Astrocyte (in vitro differentiated cells and primary cell): ENCODE measurements at regions not wholly inside any gene's neighbourhood (a gene's known extent, or its start where the extent isn't known, plus 50 kb on each side); places are given as distances from the start of the nearest gene placed in this dataset.

Experiments used
- EZH2 ChIP-seq: IDR thresholded peaks from 2 replicates; pipeline ENCODE4 v1.6.1; 2012; ENCODE audit warnings: mild to moderate bottlenecking, low read length, inconsistent platforms; ENCODE audit not compliant: insufficient read depth
- TF ChIP-seq, protein P1 (sequence below): IDR thresholded peaks from 2 replicates; pipeline ENCODE4 v1.5.1; 2011; ENCODE audit warnings: low read depth, mild to moderate bottlenecking, inconsistent platforms, low read length, moderate library complexity; ENCODE audit not compliant: insufficient read depth

- TF ChIP-seq, protein P1, sequence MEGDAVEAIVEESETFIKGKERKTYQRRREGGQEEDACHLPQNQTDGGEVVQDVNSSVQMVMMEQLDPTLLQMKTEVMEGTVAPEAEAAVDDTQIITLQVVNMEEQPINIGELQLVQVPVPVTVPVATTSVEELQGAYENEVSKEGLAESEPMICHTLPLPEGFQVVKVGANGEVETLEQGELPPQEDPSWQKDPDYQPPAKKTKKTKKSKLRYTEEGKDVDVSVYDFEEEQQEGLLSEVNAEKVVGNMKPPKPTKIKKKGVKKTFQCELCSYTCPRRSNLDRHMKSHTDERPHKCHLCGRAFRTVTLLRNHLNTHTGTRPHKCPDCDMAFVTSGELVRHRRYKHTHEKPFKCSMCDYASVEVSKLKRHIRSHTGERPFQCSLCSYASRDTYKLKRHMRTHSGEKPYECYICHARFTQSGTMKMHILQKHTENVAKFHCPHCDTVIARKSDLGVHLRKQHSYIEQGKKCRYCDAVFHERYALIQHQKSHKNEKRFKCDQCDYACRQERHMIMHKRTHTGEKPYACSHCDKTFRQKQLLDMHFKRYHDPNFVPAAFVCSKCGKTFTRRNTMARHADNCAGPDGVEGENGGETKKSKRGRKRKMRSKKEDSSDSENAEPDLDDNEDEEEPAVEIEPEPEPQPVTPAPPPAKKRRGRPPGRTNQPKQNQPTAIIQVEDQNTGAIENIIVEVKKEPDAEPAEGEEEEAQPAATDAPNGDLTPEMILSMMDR = no peak
- no peak for TF ChIP-seq EZH2
These were observed 259.8 kb downstream of the QDPR start for GRCh38 chr4:17252131-17252530.
